NT2/D1 (cell line): ENCODE measurements at regions not wholly inside any gene's neighbourhood (a gene's known extent, or its start where the extent isn't known, plus 50 kb on each side); places are given as distances from the start of the nearest gene placed in this dataset.

Source experiments
- SUZ12 ChIP-seq: IDR thresholded peaks from 2 replicates; pipeline ENCODE4 v1.6.1; 2011; ENCODE audit not compliant: insufficient read length, insufficient read depth; ENCODE audit errors: extremely low read depth
- YY1 ChIP-seq: IDR thresholded peaks from 2 replicates; pipeline ENCODE4 v1.6.1; 2011; ENCODE audit not compliant: insufficient read length, insufficient read depth

GRCh38 chr2:193222454-193222853 lies 1027.7 kb upstream of the TMEFF2 start:
- TF ChIP-seq SUZ12: no peak
- no peak for TF ChIP-seq YY1
